GM20431 (cell line): ENCODE measurements at regions not wholly inside any gene's neighbourhood (a gene's known extent, or its start where the extent isn't known, plus 50 kb on each side); places are given as distances from the start of the nearest gene placed in this dataset.
"Not testable (repeated sequence)": the region's sequence is repeated elsewhere in the genome, so short reads cannot be mapped to it uniquely, and the experiment has no call there.

Experiments
- in situ Hi-C: fragments of 300-500 bp; cut with MseI, MboI; formaldehyde crosslinking; loops from one replicate; pipeline ENCODE4 v1.15.0; 2020; ENCODE audit warnings: low sequenced_read_pairs; ENCODE audit not compliant: unreplicated experiment

GRCh38 chr13:31591642-31592233 is 147.6 kb upstream of the RXFP2 start:
- in situ Hi-C loops, result no loop called here

- in situ Hi-C loops, result no loop called here
Observed at GRCh38 chr13:31594056-31594455, 145.3 kb upstream of the RXFP2 start.

GRCh38 chr13:31595563-31595962 is 143.8 kb upstream of the RXFP2 start:
- in situ Hi-C loops, result no loop called here

GRCh38 chr13:31598990-31599389 is 140.3 kb upstream of the RXFP2 start:
- in situ Hi-C loops, result no loop called here

- in situ Hi-C loops, result no loop called here
Observed at GRCh38 chr13:31605076-31605860, 134.1 kb upstream of the RXFP2 start.

- in situ Hi-C loops, result not testable (repeated sequence)
Observed at GRCh38 chr13:31607531-31607930, 131.8 kb upstream of the RXFP2 start.

- in situ Hi-C loops, result not testable (repeated sequence)
Observed at GRCh38 chr13:31608780-31609179, 130.5 kb upstream of the RXFP2 start.

- in situ Hi-C loops, result no loop called here
Observed at GRCh38 chr13:31610270-31610998, 128.9 kb upstream of the RXFP2 start.

- in situ Hi-C loops, result no loop called here
Observed at GRCh38 chr13:31611214-31611613, 128.1 kb upstream of the RXFP2 start.

- in situ Hi-C loops, result no loop called here
Observed at GRCh38 chr13:31614073-31614472, 125.3 kb upstream of the RXFP2 start.

- in situ Hi-C loops, result no loop called here
Observed at GRCh38 chr13:31614704-31615103, 124.6 kb upstream of the RXFP2 start.

GRCh38 chr13:31625115-31625514 is 114.2 kb upstream of the RXFP2 start:
- in situ Hi-C loops, result no loop called here

- in situ Hi-C loops, result no loop called here
Observed at GRCh38 chr13:31627097-31627845, 112.1 kb upstream of the RXFP2 start.

GRCh38 chr13:31629085-31629780 is 110.1 kb upstream of the RXFP2 start:
- in situ Hi-C loops, result no loop called here

GRCh38 chr13:31631071-31631470 is 108.3 kb upstream of the RXFP2 start:
- in situ Hi-C loops, result no loop called here

GRCh38 chr13:31631746-31632145 is 107.6 kb upstream of the RXFP2 start:
- in situ Hi-C loops, result no loop called here

GRCh38 chr13:31638577-31638976 is 100.7 kb upstream of the RXFP2 start:
- in situ Hi-C loops, result no loop called here

- in situ Hi-C loops, result no loop called here
Observed at GRCh38 chr13:31639443-31640163, 99.7 kb upstream of the RXFP2 start.

GRCh38 chr13:31649766-31650165 is 89.6 kb upstream of the RXFP2 start:
- in situ Hi-C loops, result no loop called here
